Astrocyte (in vitro differentiated cells and primary cell): ENCODE measurements at regions not wholly inside any gene's neighbourhood (a gene's known extent, or its start where the extent isn't known, plus 50 kb on each side); places are given as distances from the start of the nearest gene placed in this dataset.

Source experiments
- DNase-seq: peaks from one replicate; pipeline ENCODE4 v3.0.0-alpha.2; 2010; ENCODE audit warnings: low read depth
- FAIRE-seq: peaks from 2 replicates; lab custom pipeline; 2011; peaks lifted over from hg19 to GRCh38; lab: Jason Lieb, UNC
- H2AFZ ChIP-seq: 2 replicates; pipeline ENCODE4 v1.6.0; 2012; ENCODE audit warnings: low read depth, low read length, inconsistent platforms
- H3K27ac ChIP-seq: 2 replicates; pipeline ENCODE4 v1.5.1; 2011; ENCODE audit warnings: low read depth, low read length, inconsistent platforms
- H3K27me3 ChIP-seq: 2 replicates; pipeline ENCODE4 v1.6.0; 2011; ENCODE audit warnings: low read length, inconsistent platforms; ENCODE audit not compliant: insufficient read depth
- H3K36me3 ChIP-seq: 2 replicates; pipeline ENCODE4 v1.5.1; 2011; ENCODE audit warnings: low read length, inconsistent platforms; ENCODE audit not compliant: insufficient read depth
- H3K4me1 ChIP-seq: 2 replicates; pipeline ENCODE4 v1.5.1; 2011; ENCODE audit warnings: low read length, inconsistent platforms; ENCODE audit not compliant: insufficient read depth
- H3K4me2 ChIP-seq: 2 replicates; pipeline ENCODE4 v1.6.0; 2012; ENCODE audit warnings: low read length, inconsistent platforms
- H3K4me3 ChIP-seq: 2 replicates; pipeline ENCODE4 v1.5.1; 2011; ENCODE audit warnings: low read depth, mild to moderate bottlenecking, low read length, inconsistent platforms; ENCODE audit not compliant: insufficient read depth
- H3K79me2 ChIP-seq: 2 replicates; pipeline ENCODE4 v1.6.0; 2012; ENCODE audit warnings: mild to moderate bottlenecking, low read length, inconsistent platforms; ENCODE audit not compliant: insufficient read depth
- H3K9ac ChIP-seq: 2 replicates; pipeline ENCODE4 v1.6.0; 2012; ENCODE audit warnings: mild to moderate bottlenecking, low read length, inconsistent platforms
- H3K9me3 ChIP-seq: 2 replicates; pipeline ENCODE4 v1.5.1; 2012; ENCODE audit warnings: low read depth, mild to moderate bottlenecking, low read length, inconsistent platforms; ENCODE audit not compliant: insufficient read depth
- H4K20me1 ChIP-seq: 2 replicates; pipeline ENCODE4 v1.6.0; 2012; ENCODE audit warnings: low read length, inconsistent platforms; ENCODE audit not compliant: insufficient read depth
- H3K27ac Mint-ChIP-seq: one replicate; pipeline ENCODE4 v1.8.0; 2021; ENCODE audit warnings: mild to moderate bottlenecking, mixed read lengths; ENCODE audit not compliant: unreplicated experiment
- H3K27me3 Mint-ChIP-seq: one replicate; pipeline ENCODE4 v1.8.0; 2021; ENCODE audit warnings: low read depth, mixed read lengths; ENCODE audit not compliant: unreplicated experiment
- H3K36me3 Mint-ChIP-seq: one replicate; pipeline ENCODE4 v1.8.0; 2021; ENCODE audit warnings: low read depth, mixed read lengths; ENCODE audit not compliant: unreplicated experiment
- H3K4me1 Mint-ChIP-seq: one replicate; pipeline ENCODE4 v1.8.0; 2021; ENCODE audit warnings: low read depth, mixed read lengths; ENCODE audit not compliant: unreplicated experiment
- H3K4me3 Mint-ChIP-seq: one replicate; pipeline ENCODE4 v1.8.0; 2021; ENCODE audit warnings: mild to moderate bottlenecking, moderate library complexity, mixed read lengths; ENCODE audit not compliant: unreplicated experiment
- H3K9me3 Mint-ChIP-seq: one replicate; pipeline ENCODE4 v1.8.0; 2021; ENCODE audit warnings: mild to moderate bottlenecking, mixed read lengths; ENCODE audit not compliant: unreplicated experiment
- EZH2 ChIP-seq: IDR thresholded peaks from 2 replicates; pipeline ENCODE4 v1.6.1; 2012; ENCODE audit warnings: mild to moderate bottlenecking, low read length, inconsistent platforms; ENCODE audit not compliant: insufficient read depth
- TF ChIP-seq, protein P1 (sequence below): IDR thresholded peaks from 2 replicates; pipeline ENCODE4 v1.5.1; 2011; ENCODE audit warnings: low read depth, mild to moderate bottlenecking, inconsistent platforms, low read length, moderate library complexity; ENCODE audit not compliant: insufficient read depth

DNA sequence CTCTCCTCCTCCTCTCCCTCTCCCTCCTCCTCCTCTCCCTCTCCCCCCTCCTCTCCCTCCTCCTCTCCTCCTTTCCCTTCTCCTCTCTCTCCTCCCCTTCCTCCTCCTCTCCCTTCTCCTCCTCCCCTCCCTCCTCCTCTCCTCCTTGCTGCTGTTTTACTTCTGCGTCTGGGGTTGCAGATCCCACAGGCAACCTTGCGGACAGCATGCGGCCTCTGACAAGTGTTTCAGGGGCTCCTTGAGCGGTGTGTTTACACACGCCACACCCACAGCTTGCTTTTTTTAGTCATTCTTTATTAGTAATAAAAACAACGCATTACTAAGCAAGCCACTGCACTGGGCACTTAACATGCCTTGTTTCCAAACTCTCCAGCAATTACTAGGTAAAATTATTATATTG lies 81.9 kb downstream of the TFAP2C start:
- H3K27ac Mint-ChIP-seq = no peak overlapping the region
- peaks cover 3% of the 10 kb centered on the region for H3K27me3 ChIP-seq
- peak; percentile 71 for DNase-seq

DNA sequence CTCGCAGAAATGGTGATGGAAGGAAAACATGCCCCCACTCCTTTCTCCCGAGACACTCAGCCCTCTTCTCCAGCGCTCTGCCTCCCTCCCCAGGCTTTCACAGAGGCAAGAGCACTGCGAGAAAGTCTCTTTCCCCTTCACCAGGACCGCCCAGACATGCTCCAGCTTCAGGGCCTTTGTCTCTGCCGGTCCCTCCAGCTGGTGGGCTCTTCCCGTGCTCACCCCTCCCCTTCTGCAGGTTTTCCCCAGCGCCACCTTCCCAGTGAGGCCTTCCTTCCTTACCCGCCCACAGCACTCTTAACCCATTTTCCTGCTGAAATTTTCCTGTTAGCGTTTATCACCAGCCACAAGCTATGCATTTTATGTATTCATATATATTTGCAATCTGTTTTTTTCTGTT lies 86.2 kb downstream of the TFAP2C start:
- H3K4me2 ChIP-seq = no peak overlapping the region
- no peak overlapping the region for H2AFZ ChIP-seq
- H3K36me3 Mint-ChIP-seq = no peaks in the 10 kb centered on the region
- DNase-seq (no peak), FAIRE-seq (no peak)
- peaks cover 6% of the 10 kb centered on the region for H3K9me3 Mint-ChIP-seq
- no peaks in the 10 kb centered on the region for H3K79me2 ChIP-seq
- H4K20me1 ChIP-seq = no peaks in the 10 kb centered on the region
- no peak for TF ChIP-seq EZH2
- TF ChIP-seq, protein P1, sequence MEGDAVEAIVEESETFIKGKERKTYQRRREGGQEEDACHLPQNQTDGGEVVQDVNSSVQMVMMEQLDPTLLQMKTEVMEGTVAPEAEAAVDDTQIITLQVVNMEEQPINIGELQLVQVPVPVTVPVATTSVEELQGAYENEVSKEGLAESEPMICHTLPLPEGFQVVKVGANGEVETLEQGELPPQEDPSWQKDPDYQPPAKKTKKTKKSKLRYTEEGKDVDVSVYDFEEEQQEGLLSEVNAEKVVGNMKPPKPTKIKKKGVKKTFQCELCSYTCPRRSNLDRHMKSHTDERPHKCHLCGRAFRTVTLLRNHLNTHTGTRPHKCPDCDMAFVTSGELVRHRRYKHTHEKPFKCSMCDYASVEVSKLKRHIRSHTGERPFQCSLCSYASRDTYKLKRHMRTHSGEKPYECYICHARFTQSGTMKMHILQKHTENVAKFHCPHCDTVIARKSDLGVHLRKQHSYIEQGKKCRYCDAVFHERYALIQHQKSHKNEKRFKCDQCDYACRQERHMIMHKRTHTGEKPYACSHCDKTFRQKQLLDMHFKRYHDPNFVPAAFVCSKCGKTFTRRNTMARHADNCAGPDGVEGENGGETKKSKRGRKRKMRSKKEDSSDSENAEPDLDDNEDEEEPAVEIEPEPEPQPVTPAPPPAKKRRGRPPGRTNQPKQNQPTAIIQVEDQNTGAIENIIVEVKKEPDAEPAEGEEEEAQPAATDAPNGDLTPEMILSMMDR = no peak
- H3K9me3 ChIP-seq = no peaks in the 10 kb centered on the region
- peaks cover 3% of the 10 kb centered on the region for H3K27me3 ChIP-seq
- no peak overlapping the region for H3K27ac ChIP-seq
- peaks cover 8% of the 10 kb centered on the region for H3K4me1 Mint-ChIP-seq
- no peak overlapping the region for H3K27ac Mint-ChIP-seq
- H3K27me3 Mint-ChIP-seq = peaks cover 12% of the 10 kb centered on the region
- H3K36me3 ChIP-seq = no peaks in the 10 kb centered on the region
- H3K4me3 ChIP-seq = no peak overlapping the region
- no peak overlapping the region for H3K9ac ChIP-seq
- H3K4me1 ChIP-seq = no peaks in the 10 kb centered on the region
- no peak overlapping the region for H3K4me3 Mint-ChIP-seq

More for the DNA sequence above, 81.9 kb downstream of the TFAP2C start:
- no peaks in the 10 kb centered on the region for H4K20me1 ChIP-seq
- Mint-ChIP-seq H3K36me3 (peaks cover 2% of the 10 kb centered on the region), H3K9me3 (peaks cover 3% of the 10 kb centered on the region), H3K4me1 (peaks cover 8% of the 10 kb centered on the region), H3K4me3 (no peak overlapping the region), H3K27me3 (peaks cover 16% of the 10 kb centered on the region)
- H3K9ac ChIP-seq = no peak overlapping the region
- FAIRE-seq = no peak
- no peaks in the 10 kb centered on the region for H3K79me2 ChIP-seq
- TF ChIP-seq EZH2 = no peak
- TF ChIP-seq, protein P1 = no peak
- H3K27ac ChIP-seq = no peak overlapping the region
- no peaks in the 10 kb centered on the region for H3K9me3 ChIP-seq
- H2AFZ ChIP-seq = no peak overlapping the region
- H3K4me1 ChIP-seq = no peaks in the 10 kb centered on the region
- no peak overlapping the region for H3K4me2 ChIP-seq
- H3K36me3 ChIP-seq = no peaks in the 10 kb centered on the region
- H3K4me3 ChIP-seq = no peak overlapping the region

DNA sequence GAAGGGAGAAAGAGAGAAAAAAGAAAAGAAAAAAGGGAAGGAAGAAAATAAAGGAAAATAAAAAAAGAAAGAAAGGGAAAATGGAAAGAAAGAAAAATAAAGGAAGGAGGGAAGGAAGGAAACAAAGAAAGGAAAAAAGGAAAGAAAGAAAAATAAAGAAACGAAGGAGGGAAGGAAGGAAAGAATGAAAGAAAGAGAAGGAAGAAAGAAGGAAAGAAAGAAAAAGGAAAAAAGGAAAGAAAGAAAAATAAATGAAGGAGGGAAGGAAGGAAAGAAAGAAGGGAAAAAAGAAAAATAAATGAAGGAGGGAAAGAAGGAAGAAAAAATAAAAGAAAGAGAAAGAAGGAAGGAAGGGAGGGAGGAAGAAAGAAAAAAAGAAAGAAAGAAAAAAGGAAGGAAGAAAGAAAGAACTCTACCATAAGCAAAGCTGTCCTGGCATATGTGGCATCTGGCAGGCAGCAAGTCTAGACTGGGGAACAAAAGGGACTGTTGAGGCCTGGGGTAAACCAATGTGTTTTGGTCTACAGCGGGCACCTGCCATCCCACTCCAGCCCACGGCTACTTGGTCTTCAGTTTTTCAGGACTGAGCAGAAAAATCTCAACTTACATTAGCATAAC lies 86.9 kb downstream of the TFAP2C start:
- no peaks in the 10 kb centered on the region for H3K9me3 ChIP-seq
- no peaks in the 10 kb centered on the region for H3K79me2 ChIP-seq
- Mint-ChIP-seq H3K27ac (no peak overlapping the region), H3K27me3 (peaks cover 12% of the 10 kb centered on the region), H3K4me1 (peaks cover 8% of the 10 kb centered on the region), H3K36me3 (no peaks in the 10 kb centered on the region), H3K9me3 (peaks cover 6% of the 10 kb centered on the region), H3K4me3 (no peak overlapping the region)
- no peak overlapping the region for H3K9ac ChIP-seq
- H3K36me3 ChIP-seq = no peaks in the 10 kb centered on the region
- peaks cover 3% of the 10 kb centered on the region for H3K27me3 ChIP-seq
- DNase-seq (no peak), FAIRE-seq (no peak)
- TF ChIP-seq EZH2 = no peak
- TF ChIP-seq, protein P1 = no peak
- no peak overlapping the region for H3K27ac ChIP-seq
- no peaks in the 10 kb centered on the region for H3K4me1 ChIP-seq
- H3K4me3 ChIP-seq = no peak overlapping the region
- no peak overlapping the region for H2AFZ ChIP-seq
- no peaks in the 10 kb centered on the region for H4K20me1 ChIP-seq
- H3K4me2 ChIP-seq = no peak overlapping the region
